Spleen (tissue), 11 donors: ENCODE measurements at regions not wholly inside any gene's neighbourhood (a gene's known extent, or its start where the extent isn't known, plus 50 kb on each side); places are given as distances from the start of the nearest gene placed in this dataset.

ENCODE experiments used
- DNase-seq: peaks from one replicate; pipeline ENCODE4 v3.0.0-alpha.2; 2020
- H3K27ac ChIP-seq, 8 donors: fragments of 200-600 bp; sonication (generic) in 7 of 8; 1 replicate in 4 of 8; 2 replicates in 4 of 8; pipeline versions ENCODE4 v1.5.0 to v1.8.0; 2016 to 2021; ENCODE audit warnings: inconsistent platforms in 4 of 8, mild to moderate bottlenecking in 4 of 8, moderate library complexity in 1 of 8
- H3K27me3 ChIP-seq, 7 donors: fragments of 200-600 bp; sonication (generic) in 6 of 7; replicated peaks in 1 of 7; 1 replicate in 4 of 7; 2 replicates in 3 of 7; pipeline versions ENCODE4 v1.5.0 to v1.8.0; 2016 to 2021; ENCODE audit warnings: inconsistent platforms in 3 of 7, mild to moderate bottlenecking in 1 of 7
- H3K36me3 ChIP-seq, 6 donors: fragments of 200-600 bp; sonication (generic) in 5 of 6; 1 replicate in 4 of 6; 2 replicates in 2 of 6; pipeline versions ENCODE4 v1.5.0 to v1.8.0; 2016 to 2021; ENCODE audit warnings: inconsistent platforms in 2 of 6
- H3K4me1 ChIP-seq, 6 donors: fragments of 200-600 bp; sonication (generic) in 5 of 6; 1 replicate in 3 of 6; 2 replicates in 3 of 6; pipeline versions ENCODE4 v1.5.0 to v1.8.0; 2016 to 2021; ENCODE audit warnings: inconsistent platforms in 3 of 6
- H3K4me3 ChIP-seq, 8 donors: fragments of 200-600 bp; sonication (generic) in 7 of 8; 1 replicate in 4 of 8; 2 replicates in 4 of 8; pipeline versions ENCODE4 v1.5.0 to v1.8.0; 2016 to 2021; ENCODE audit warnings: inconsistent platforms in 4 of 8, mild to moderate bottlenecking in 4 of 8, moderate library complexity in 2 of 8
- H3K9me3 ChIP-seq, 8 donors: fragments of 200-600 bp; sonication (generic) in 7 of 8; 1 replicate in 4 of 8; 2 replicates in 4 of 8; pipeline versions ENCODE4 v1.5.0 to v1.8.0; 2016 to 2021; ENCODE audit warnings: inconsistent platforms in 4 of 8
- CTCF ChIP-seq, 11 experiments: fragments of 200-600 bp in 7 of 11; fragments of 450-650 bp in 4 of 11; sonication (generic) in 4 of 11; IDR thresholded peaks in 8 of 11; conservative IDR thresholded peaks in 3 of 11; 1 replicate in 7 of 11; 2 replicates in 4 of 11; pipeline versions ENCODE4 v1.4.0 to v1.8.0; 2016 to 2021; ENCODE audit warnings: antibody characterized with exemption in 11 of 11, inconsistent platforms in 4 of 11, mild to moderate bottlenecking in 1 of 11
- POLR2A ChIP-seq, 3 donors: fragments of 450-650 bp; IDR thresholded peaks; one replicate each; pipeline ENCODE4 v1.5.1; 2017; ENCODE audit warnings: antibody characterized with exemption in 3 of 3, mild to moderate bottlenecking in 1 of 3
- POLR2AphosphoS5 ChIP-seq, 3 donors: sonication (generic); formaldehyde crosslinking; IDR thresholded peaks; one replicate each; pipeline ENCODE4 v1.5.1; 2017; ENCODE audit warnings: antibody characterized with exemption in 3 of 3
- WGBS, 5 donors: extraction: QIAGEN DNeasy Blood & Tissue Kit in 3 of 5; methylation state at CpG; one replicate each; pipeline versions ENCODE4 v1.1.5 to v1.1.7; 2013 to 2018; 5-methylcytosine and 5-hydroxymethylcytosine counted together
- intact Hi-C: fragments of 100-400 bp; cut with DNase I; formaldehyde crosslinking; loops from one replicate; pipeline ENCODE4 v1.15.0; 2023; ENCODE audit warnings: low total_unique reads
- donor health status: healthy with polysubstance abuse.
- donor health status: DM: no; HTN: no; CAD: no; lungs with moderate emphysema.
- donor health status: DM: no; HTN: no; CAD: no.
- donor health status: Bipolar disorder and iron deficiency.
- donor health status: healthy.
- donor health status: DM: no; HTN: no; CAD: no.
- donor health status: DM: yes; HTN: yes; CAD: no.

GRCh38 chr1:193726722-193727121 lies 540.3 kb upstream of the B3GALT2 start:
- Histone ChIP-seq H3K27ac (no peak overlapping the region), H3K27me3 (no peaks in the 10 kb centered on the region), H3K36me3 (no peaks in the 10 kb centered on the region), H3K4me3 (no peak overlapping the region), H3K9me3 (no peaks in the 10 kb centered on the region), H3K4me1 (no peaks in the 10 kb centered on the region)
- TF ChIP-seq POLR2A (IDR thresholded peaks at IDR 0.05) (no peak), CTCF (IDR thresholded peaks at IDR 0.05 in 8 of 11, conservative IDR thresholded peaks at IDR 0.05 in 3 of 11) (no peak), POLR2AphosphoS5 (IDR thresholded peaks at IDR 0.05) (no peak)
- DNase-seq: no peak
- WGBS, 5 donors: 81 to 90% (median 86%) methylated on average over 3 of the region's 3 CpGs
- intact Hi-C loops: no loop called here

- TF ChIP-seq POLR2AphosphoS5 (IDR thresholded peaks at IDR 0.05): no peak
- no peak for TF ChIP-seq CTCF (IDR thresholded peaks at IDR 0.05 in 8 of 11, conservative IDR thresholded peaks at IDR 0.05 in 3 of 11)
- no peak for TF ChIP-seq POLR2A (IDR thresholded peaks at IDR 0.05)
- H3K4me3 ChIP-seq: no peak overlapping the region
- no peaks in the 10 kb centered on the region for H3K9me3 ChIP-seq
- H3K36me3 ChIP-seq: no peaks in the 10 kb centered on the region
- H3K27me3 ChIP-seq: no peaks in the 10 kb centered on the region
- no peaks in the 10 kb centered on the region for H3K4me1 ChIP-seq
- no peak for DNase-seq
- intact Hi-C loops: no loop called here
- no peak overlapping the region for H3K27ac ChIP-seq
These were observed 526.0 kb upstream of the B3GALT2 start for GRCh38 chr1:193712392-193712791.

GRCh38 chr1:193709607-193710006 lies 523.2 kb upstream of the B3GALT2 start:
- intact Hi-C loops: no loop called here
- TF ChIP-seq POLR2A (IDR thresholded peaks at IDR 0.05) (no peak), CTCF (IDR thresholded peaks at IDR 0.05 in 8 of 11, conservative IDR thresholded peaks at IDR 0.05 in 3 of 11) (no peak), POLR2AphosphoS5 (IDR thresholded peaks at IDR 0.05) (no peak)
- no peaks in the 10 kb centered on the region for H3K36me3 ChIP-seq
- no peaks in the 10 kb centered on the region for H3K9me3 ChIP-seq
- H3K4me1 ChIP-seq: no peaks in the 10 kb centered on the region
- WGBS, 5 donors: 75 to 84% (median 77%) methylated on average over 1 of the region's 1 CpG
- no peaks in the 10 kb centered on the region for H3K27me3 ChIP-seq
- H3K27ac ChIP-seq: no peak overlapping the region
- DNase-seq: no peak
- no peak overlapping the region for H3K4me3 ChIP-seq

GRCh38 chr1:193707271-193708021 lies 521.0 kb upstream of the B3GALT2 start:
- H3K4me1 ChIP-seq: no peaks in the 10 kb centered on the region
- H3K27me3 ChIP-seq: no peaks in the 10 kb centered on the region
- intact Hi-C loops: no loop called here
- no peaks in the 10 kb centered on the region for H3K9me3 ChIP-seq
- no peaks in the 10 kb centered on the region for H3K36me3 ChIP-seq
- 44 to 47% (median 45%) methylated on average over 2 of the region's 2 CpGs for WGBS, 5 donors
- no peak overlapping the region for H3K4me3 ChIP-seq
- TF ChIP-seq POLR2A (IDR thresholded peaks at IDR 0.05): no peak
- TF ChIP-seq CTCF (IDR thresholded peaks at IDR 0.05 in 8 of 11, conservative IDR thresholded peaks at IDR 0.05 in 3 of 11): no peak
- TF ChIP-seq POLR2AphosphoS5 (IDR thresholded peaks at IDR 0.05): no peak
- DNase-seq: no peak
- H3K27ac ChIP-seq: no peak overlapping the region
